Activated CD8-positive, alpha-beta memory T cell treated with anti-CD3 and anti-CD28 coated beads, Interleukin-2, amount 50 U/mL, for 48 hours (primary cell): ENCODE measurements at regions not wholly inside any gene's neighbourhood (a gene's known extent, or its start where the extent isn't known, plus 50 kb on each side); places are given as distances from the start of the nearest gene placed in this dataset.

ENCODE experiments used
- DNase-seq: peaks from one replicate; pipeline ENCODE4 v3.0.0-alpha.2; 2020

GRCh38 chr18:22355598-22355997 lies 62.1 kb downstream of the CTAGE1 start:
- no peak for DNase-seq

- no peak for DNase-seq
These were observed 62.6 kb downstream of the CTAGE1 start for GRCh38 chr18:22355069-22355468.

GRCh38 chr18:22349966-22350365 lies 67.7 kb downstream of the CTAGE1 start:
- no peak for DNase-seq

GRCh38 chr18:22349317-22349898 lies 68.3 kb downstream of the CTAGE1 start:
- no peak for DNase-seq

GRCh38 chr18:22348521-22349316 lies 69.0 kb downstream of the CTAGE1 start:
- no peak for DNase-seq

- DNase-seq, result no peak
These were observed 69.9 kb downstream of the CTAGE1 start for GRCh38 chr18:22347606-22348511.

GRCh38 chr18:22346953-22347605 lies 70.6 kb downstream of the CTAGE1 start:
- DNase-seq, result no peak

GRCh38 chr18:22346401-22346952 lies 71.2 kb downstream of the CTAGE1 start:
- no peak for DNase-seq

GRCh38 chr18:22345718-22346117 lies 72.0 kb downstream of the CTAGE1 start:
- DNase-seq, result no peak

- DNase-seq, result no peak
These were observed 72.6 kb downstream of the CTAGE1 start for GRCh38 chr18:22344908-22345670.

- DNase-seq, result no peak
These were observed 73.3 kb downstream of the CTAGE1 start for GRCh38 chr18:22344445-22344844.

GRCh38 chr18:22343613-22344012 lies 74.1 kb downstream of the CTAGE1 start:
- DNase-seq, result no peak

GRCh38 chr18:22342625-22343024 lies 75.1 kb downstream of the CTAGE1 start:
- no peak for DNase-seq

GRCh38 chr18:22340331-22340730 lies 77.4 kb downstream of the CTAGE1 start:
- DNase-seq, result no peak

- no peak for DNase-seq
These were observed 77.8 kb downstream of the CTAGE1 start for GRCh38 chr18:22339913-22340312.

- DNase-seq, result no peak
These were observed 79.9 kb downstream of the CTAGE1 start for GRCh38 chr18:22337833-22338232.

- no peak for DNase-seq
These were observed 80.4 kb downstream of the CTAGE1 start for GRCh38 chr18:22337306-22337705.

- DNase-seq, result no peak
These were observed 81.3 kb downstream of the CTAGE1 start for GRCh38 chr18:22336406-22336805.

GRCh38 chr18:22335731-22336198 lies 82.0 kb downstream of the CTAGE1 start:
- DNase-seq, result no peak

GRCh38 chr18:22334567-22334966 lies 83.1 kb downstream of the CTAGE1 start:
- no peak for DNase-seq

GRCh38 chr18:22332590-22332989 lies 85.1 kb downstream of the CTAGE1 start:
- DNase-seq, result no peak

GRCh38 chr18:22330508-22330907 lies 87.2 kb downstream of the CTAGE1 start:
- DNase-seq, result no peak
